Loucy (cell line): ENCODE measurements at regions not wholly inside any gene's neighbourhood (a gene's known extent, or its start where the extent isn't known, plus 50 kb on each side); places are given as distances from the start of the nearest gene placed in this dataset.

ENCODE experiments used
- H2AFZ ChIP-seq: fragments of 200-600 bp; sonication (generic); 2 replicates; pipeline ENCODE4 v1.6.0; 2016; ENCODE audit warnings: antibody characterized with exemption, mild to moderate bottlenecking, low read length, moderate library complexity
- H3F3A ChIP-seq: fragments of 200-600 bp; 2 replicates; pipeline ENCODE4 v1.6.0; 2016; ENCODE audit warnings: antibody characterized with exemption, low read depth, mild to moderate bottlenecking
- H3K27me3 ChIP-seq: fragments of 200-600 bp; sonication (generic); 2 replicates; pipeline ENCODE4 v1.6.1; 2014; ENCODE audit warnings: low read length, mild to moderate bottlenecking; ENCODE audit not compliant: insufficient read depth, poor library complexity, severe bottlenecking
- H3K36me3 ChIP-seq: fragments of 200-600 bp; sonication (generic); 2 replicates; pipeline ENCODE4 v1.6.1; 2016; ENCODE audit warnings: low read length; ENCODE audit not compliant: insufficient read depth
- H3K4me1 ChIP-seq: fragments of 200-600 bp; sonication (generic); 2 replicates; pipeline ENCODE4 v1.5.1; 2014; ENCODE audit warnings: low read length, mild to moderate bottlenecking; ENCODE audit not compliant: insufficient read depth, poor library complexity, severe bottlenecking
- H3K4me2 ChIP-seq: fragments of 200-600 bp; sonication (generic); 2 replicates; pipeline ENCODE4 v1.6.0; 2014; ENCODE audit warnings: antibody characterized with exemption, low read length, low read depth, mild to moderate bottlenecking; ENCODE audit not compliant: poor library complexity, severe bottlenecking
- H3K4me3 ChIP-seq: fragments of 200-600 bp; sonication (generic); 2 replicates; pipeline ENCODE4 v1.5.1; 2014; ENCODE audit warnings: low read length, mild to moderate bottlenecking, mixed read lengths; ENCODE audit not compliant: poor library complexity, severe bottlenecking
- H3K79me2 ChIP-seq: fragments of 200-600 bp; sonication (generic); 2 replicates; pipeline ENCODE4 v1.6.1; 2014; ENCODE audit warnings: low read length; ENCODE audit not compliant: insufficient read depth
- H3K9ac ChIP-seq: fragments of 200-600 bp; sonication (generic); 2 replicates; pipeline ENCODE4 v1.6.0; 2014; ENCODE audit warnings: mild to moderate bottlenecking, low read depth, low read length, moderate library complexity; ENCODE audit not compliant: poor library complexity, severe bottlenecking
- H3K9me2 ChIP-seq: fragments of 200-600 bp; sonication (generic); replicated peaks from 2 replicates; pipeline ENCODE4 v1.6.1; 2016; ENCODE audit warnings: low read depth, low read length, mixed read lengths
- H3K9me3 ChIP-seq: fragments of 200-600 bp; sonication (generic); 2 replicates; pipeline ENCODE4 v1.6.1; 2014; ENCODE audit warnings: mild to moderate bottlenecking, antibody characterized with exemption, low read length, low read depth; ENCODE audit not compliant: insufficient read depth
- H4K20me1 ChIP-seq: fragments of 200-600 bp; sonication (generic); 2 replicates; pipeline ENCODE4 v1.6.0; 2014; ENCODE audit warnings: antibody characterized with exemption, low read length, mild to moderate bottlenecking; ENCODE audit not compliant: insufficient read depth, poor library complexity, severe bottlenecking
- CTCF ChIP-seq: fragments of 200-600 bp; sonication (generic); conservative IDR thresholded peaks from 2 replicates; pipeline ENCODE4 v1.5.1; 2014; ENCODE audit warnings: mild to moderate bottlenecking, antibody characterized with exemption, low read length
- EZH2phosphoT487 ChIP-seq: fragments of 200-600 bp; IDR thresholded peaks from 2 replicates; pipeline ENCODE4 v1.6.1; 2018; ENCODE audit warnings: antibody characterized with exemption, mild to moderate bottlenecking, moderate library complexity, borderline replicate concordance

DNA sequence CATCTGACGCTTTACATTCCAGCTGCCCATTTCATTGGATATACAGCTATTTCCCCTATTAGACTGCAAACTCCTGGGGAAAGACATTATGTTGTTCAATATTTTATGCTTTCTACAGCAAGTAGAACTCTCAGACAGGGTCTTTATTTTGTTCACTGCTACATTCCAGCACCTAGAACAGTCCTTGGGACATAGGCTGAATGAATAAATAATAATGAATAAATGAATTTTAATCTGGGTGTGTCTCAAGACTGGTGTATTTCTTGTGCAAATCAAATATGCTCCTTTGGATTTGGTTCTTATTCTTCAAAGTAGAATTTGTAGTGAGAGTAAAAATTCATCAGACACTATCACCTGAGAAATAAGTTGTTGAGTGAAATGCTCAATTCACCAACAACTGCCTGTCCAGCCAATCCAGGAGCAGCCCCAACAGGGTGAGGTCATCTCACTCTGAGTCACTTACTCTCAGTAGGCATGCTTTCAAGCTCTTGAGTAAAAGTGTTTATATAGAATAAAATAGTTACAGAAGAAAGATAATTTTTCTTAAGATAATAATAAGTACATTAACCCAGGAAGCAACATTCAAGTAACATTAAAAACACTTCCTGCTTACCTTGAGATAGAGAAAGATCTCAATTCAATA lies 287.5 kb upstream of the NPVF start:
- Histone ChIP-seq H3K36me3 (no peaks in the 10 kb centered on the region), H3K4me2 (no peak overlapping the region), H3F3A (no peaks in the 10 kb centered on the region), H2AFZ (no peak overlapping the region), H3K27me3 (no peaks in the 10 kb centered on the region), H3K9me3 (no peaks in the 10 kb centered on the region), H3K4me1 (peaks cover 5% of the 10 kb centered on the region), H4K20me1 (no peaks in the 10 kb centered on the region), H3K79me2 (no peaks in the 10 kb centered on the region), H3K4me3 (no peak overlapping the region), H3K9me2 (no peaks in the 10 kb centered on the region), H3K9ac (no peak overlapping the region)
- no peak for TF ChIP-seq CTCF
- no peak for TF ChIP-seq EZH2phosphoT487

DNA sequence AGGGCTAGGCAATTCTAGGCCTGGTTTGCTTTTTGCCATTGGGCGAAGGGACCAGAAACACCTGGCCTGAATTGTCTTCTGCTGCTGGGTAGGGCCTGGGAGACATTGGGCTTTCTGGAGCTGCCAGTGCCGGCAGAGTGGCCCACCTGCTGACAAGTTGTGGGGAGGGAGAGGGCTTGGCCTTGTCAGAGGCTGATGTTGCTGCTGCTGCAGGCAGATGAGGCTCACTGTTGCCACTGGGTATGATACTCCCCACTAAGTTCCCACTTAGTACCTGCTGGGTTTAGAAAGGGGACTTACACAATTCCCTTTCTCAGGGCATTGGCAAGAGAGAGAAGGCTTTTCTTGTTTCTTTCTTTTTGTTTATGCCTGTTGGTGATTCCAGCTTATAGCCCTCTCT lies 289.6 kb upstream of the NPVF start:
- Histone ChIP-seq H3F3A (no peaks in the 10 kb centered on the region), H3K9me2 (no peaks in the 10 kb centered on the region), H2AFZ (no peak overlapping the region), H3K9me3 (no peaks in the 10 kb centered on the region), H3K4me2 (no peak overlapping the region), H3K4me1 (peaks cover 12% of the 10 kb centered on the region), H3K36me3 (no peaks in the 10 kb centered on the region), H4K20me1 (no peaks in the 10 kb centered on the region), H3K27me3 (no peaks in the 10 kb centered on the region), H3K4me3 (no peak overlapping the region), H3K79me2 (no peaks in the 10 kb centered on the region), H3K9ac (no peak overlapping the region)
- TF ChIP-seq CTCF (no peak), EZH2phosphoT487 (no peak)

DNA sequence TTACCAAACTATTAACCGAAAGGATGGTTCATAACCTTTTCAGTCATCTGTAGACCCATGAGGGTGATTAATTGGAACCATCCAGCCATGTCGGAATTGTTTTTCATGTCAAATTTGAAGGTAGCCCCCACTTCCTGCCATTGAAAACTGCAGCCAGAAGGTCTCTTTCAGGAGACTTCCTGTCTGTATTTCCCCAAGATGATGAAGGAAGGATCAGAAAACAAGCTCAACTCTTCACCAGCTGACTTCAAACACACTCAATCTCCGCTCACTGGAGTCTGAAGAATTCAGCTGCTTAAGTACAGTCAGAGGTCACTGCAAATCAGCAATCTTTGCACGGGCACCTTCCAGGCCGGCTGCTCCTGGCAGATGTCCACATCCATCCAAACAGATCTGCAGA lies 291.7 kb upstream of the NPVF start:
- no peaks in the 10 kb centered on the region for H3K79me2 ChIP-seq
- no peak overlapping the region for H2AFZ ChIP-seq
- no peaks in the 10 kb centered on the region for H3K36me3 ChIP-seq
- H3K4me1 ChIP-seq = peaks cover 13% of the 10 kb centered on the region
- no peak overlapping the region for H3K4me2 ChIP-seq
- H3K4me3 ChIP-seq = no peak overlapping the region
- no peaks in the 10 kb centered on the region for H3F3A ChIP-seq
- H3K9ac ChIP-seq = no peak overlapping the region
- no peaks in the 10 kb centered on the region for H3K9me3 ChIP-seq
- H4K20me1 ChIP-seq = no peaks in the 10 kb centered on the region
- TF ChIP-seq EZH2phosphoT487 (no peak), CTCF (no peak)
- H3K27me3 ChIP-seq = peaks cover 8% of the 10 kb centered on the region
- no peaks in the 10 kb centered on the region for H3K9me2 ChIP-seq
